HL-60/S4 treated with retinoic acid at 250 ng/mL for 4 days and 3 days (cell line): ENCODE measurements at regions not wholly inside any gene's neighbourhood (a gene's known extent, or its start where the extent isn't known, plus 50 kb on each side); places are given as distances from the start of the nearest gene placed in this dataset.
"Not testable (repeated sequence)": the region's sequence is repeated elsewhere in the genome, so short reads cannot be mapped to it uniquely, and the experiment has no call there.

Experiments used
- in situ Hi-C: fragments of 300-500 bp; cut with MboI; formaldehyde crosslinking; loops from 2 replicates; pipeline ENCODE4 v1.7.0; 2022; ENCODE audit warnings: low sequenced_read_pairs

GRCh38 chr2:176781570-176782217 is 430.9 kb upstream of the HNRNPA3 start:
- in situ Hi-C loops, result no loop called here

GRCh38 chr2:176784633-176785200 is 427.9 kb upstream of the HNRNPA3 start:
- in situ Hi-C loops, result no loop called here

- in situ Hi-C loops, result no loop called here
Measured at GRCh38 chr2:176789751-176790150, 422.8 kb upstream of the HNRNPA3 start.

- in situ Hi-C loops, result no loop called here
Measured at GRCh38 chr2:176790468-176790867, 422.1 kb upstream of the HNRNPA3 start.

GRCh38 chr2:176793792-176794191 is 418.8 kb upstream of the HNRNPA3 start:
- in situ Hi-C loops, result no loop called here

GRCh38 chr2:176794392-176794791 is 418.2 kb upstream of the HNRNPA3 start:
- in situ Hi-C loops, result no loop called here

- in situ Hi-C loops, result no loop called here
Measured at GRCh38 chr2:176795823-176796222, 416.8 kb upstream of the HNRNPA3 start.

GRCh38 chr2:176796677-176797076 is 415.9 kb upstream of the HNRNPA3 start:
- in situ Hi-C loops, result not testable (repeated sequence)

- in situ Hi-C loops, result no loop called here
Measured at GRCh38 chr2:176804392-176804791, 408.2 kb upstream of the HNRNPA3 start.

GRCh38 chr2:176805345-176805744 is 407.2 kb upstream of the HNRNPA3 start:
- in situ Hi-C loops, result no loop called here

- in situ Hi-C loops, result no loop called here
Measured at GRCh38 chr2:176812246-176812775, 400.3 kb upstream of the HNRNPA3 start.

- in situ Hi-C loops, result no loop called here
Measured at GRCh38 chr2:176813156-176813555, 399.4 kb upstream of the HNRNPA3 start.

- in situ Hi-C loops, result no loop called here
Measured at GRCh38 chr2:176813621-176814049, 399.0 kb upstream of the HNRNPA3 start.

GRCh38 chr2:176814274-176814673 is 398.3 kb upstream of the HNRNPA3 start:
- in situ Hi-C loops, result no loop called here

- in situ Hi-C loops, result no loop called here
Measured at GRCh38 chr2:176814740-176815367, 397.7 kb upstream of the HNRNPA3 start.

GRCh38 chr2:176817061-176817565 is 395.5 kb upstream of the HNRNPA3 start:
- in situ Hi-C loops, result no loop called here

- in situ Hi-C loops, result no loop called here
Measured at GRCh38 chr2:176818076-176818475, 394.5 kb upstream of the HNRNPA3 start.

- in situ Hi-C loops, result no loop called here
Measured at GRCh38 chr2:176818617-176819016, 394.0 kb upstream of the HNRNPA3 start.

- in situ Hi-C loops, result no loop called here
Measured at GRCh38 chr2:176819306-176819705, 393.3 kb upstream of the HNRNPA3 start.

- in situ Hi-C loops, result no loop called here
Measured at GRCh38 chr2:176820371-176820932, 392.1 kb upstream of the HNRNPA3 start.

GRCh38 chr2:176821350-176821749 is 391.2 kb upstream of the HNRNPA3 start:
- in situ Hi-C loops, result no loop called here

- in situ Hi-C loops, result no loop called here
Measured at GRCh38 chr2:176822060-176822459, 390.5 kb upstream of the HNRNPA3 start.
